ENCODE measurements at regions not wholly inside any gene's neighbourhood (a gene's known extent, or its start where the extent isn't known, plus 50 kb on each side); places are given as distances from the start of the nearest gene placed in this dataset.

GRCh38 chr2:239813261-239814115, 211.7 kb downstream of the NDUFA10 start:
- POLR2A ChIA-PET: no interaction called here
- CTCF ChIA-PET: no interaction called here
- no peak for TF ChIP-seq CTCF (IDR thresholded peaks at IDR 0.05; ENCODE audit: control extremely low read depth, extremely low read depth, low read depth, missing control alignments)
- DNase-seq (ENCODE audit: extremely low spot score): no peak

GRCh38 chr2:239811806-239812560, 213.2 kb downstream of the NDUFA10 start:
- POLR2A ChIA-PET: no interaction called here
- DNase-seq (ENCODE audit: extremely low spot score): no peak
- TF ChIP-seq CTCF (IDR thresholded peaks at IDR 0.05; ENCODE audit: control extremely low read depth, extremely low read depth, low read depth, missing control alignments): no peak
- CTCF ChIA-PET: no interaction called here

- no peak for TF ChIP-seq CTCF (IDR thresholded peaks at IDR 0.05; ENCODE audit: control extremely low read depth, extremely low read depth, low read depth, missing control alignments)
- POLR2A ChIA-PET: no interaction called here
- CTCF ChIA-PET: interaction anchor here (1.2 kb wide), 1 partner anchor 10 kb away, joined by 4 read pairs; no protein-coding TSS in a partner anchor
- DNase-seq (ENCODE audit: extremely low spot score): no peak
Measured at GRCh38 chr2:239811111-239811781, 213.9 kb downstream of the NDUFA10 start.

- POLR2A ChIA-PET: no interaction called here
- CTCF ChIA-PET: no interaction called here
- no peak for DNase-seq (ENCODE audit: extremely low spot score)
- TF ChIP-seq CTCF (IDR thresholded peaks at IDR 0.05; ENCODE audit: control extremely low read depth, extremely low read depth, low read depth, missing control alignments): no peak
Measured at GRCh38 chr2:239809391-239809790, 215.8 kb downstream of the NDUFA10 start.

- POLR2A ChIA-PET: no interaction called here
- TF ChIP-seq CTCF (IDR thresholded peaks at IDR 0.05; ENCODE audit: control extremely low read depth, extremely low read depth, low read depth, missing control alignments): no peak
- CTCF ChIA-PET: no interaction called here
- no peak for DNase-seq (ENCODE audit: extremely low spot score)
Measured at GRCh38 chr2:239807568-239807967, 217.6 kb downstream of the NDUFA10 start.

- CTCF ChIA-PET: no interaction called here
- no peak for DNase-seq (ENCODE audit: extremely low spot score)
- POLR2A ChIA-PET: no interaction called here
- no peak for TF ChIP-seq CTCF (IDR thresholded peaks at IDR 0.05; ENCODE audit: control extremely low read depth, extremely low read depth, low read depth, missing control alignments)
Measured at GRCh38 chr2:239806758-239807434, 218.2 kb downstream of the NDUFA10 start.

Data from GM10248 (cell line).